ENCODE measurements at regions not wholly inside any gene's neighbourhood (a gene's known extent, or its start where the extent isn't known, plus 50 kb on each side); places are given as distances from the start of the nearest gene placed in this dataset.
"Not testable (repeated sequence)": the region's sequence is repeated elsewhere in the genome, so short reads cannot be mapped to it uniquely, and the experiment has no call there.

DNA sequence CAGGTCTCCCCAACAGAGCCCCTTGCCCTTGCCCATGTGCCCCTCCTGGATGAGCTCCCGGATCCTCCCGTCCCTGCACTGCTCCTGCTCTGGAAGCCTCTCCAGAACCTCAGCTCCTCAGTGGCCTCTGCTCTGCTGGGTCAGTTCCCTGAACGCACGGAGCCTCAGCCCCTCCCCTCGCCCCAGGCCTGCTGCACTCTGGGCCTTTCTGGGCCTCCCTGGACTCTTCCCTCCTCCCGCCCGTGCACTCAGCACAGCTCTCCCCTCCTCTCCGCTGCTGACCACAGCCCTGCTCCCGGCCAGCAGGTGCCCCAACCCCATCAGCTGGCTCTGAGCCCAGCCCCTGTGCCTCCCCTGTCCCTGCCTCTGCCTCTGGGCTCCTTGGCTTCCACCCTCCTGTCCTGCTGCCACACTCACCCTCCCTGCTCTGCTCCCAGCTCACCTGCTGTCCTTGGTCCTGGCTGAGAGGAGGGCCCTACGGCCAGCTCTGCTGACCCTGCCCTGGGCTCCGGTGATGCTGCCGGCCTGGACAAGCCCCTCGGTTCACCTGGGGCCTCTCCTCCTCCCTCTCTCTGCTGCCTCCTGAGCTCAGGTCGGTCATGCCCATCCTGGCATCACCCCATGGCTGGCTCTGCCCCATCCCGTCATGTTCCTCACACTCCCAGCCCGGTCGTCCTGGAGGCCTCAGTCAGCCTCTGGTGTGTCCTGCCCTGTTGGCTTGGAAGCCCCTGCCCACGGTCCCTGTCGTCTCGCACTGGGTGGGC lies 248.4 kb downstream of the TMEM121 start:
- DNase-seq (ENCODE audit: low read depth, low spot score), result not testable (repeated sequence)

DNA sequence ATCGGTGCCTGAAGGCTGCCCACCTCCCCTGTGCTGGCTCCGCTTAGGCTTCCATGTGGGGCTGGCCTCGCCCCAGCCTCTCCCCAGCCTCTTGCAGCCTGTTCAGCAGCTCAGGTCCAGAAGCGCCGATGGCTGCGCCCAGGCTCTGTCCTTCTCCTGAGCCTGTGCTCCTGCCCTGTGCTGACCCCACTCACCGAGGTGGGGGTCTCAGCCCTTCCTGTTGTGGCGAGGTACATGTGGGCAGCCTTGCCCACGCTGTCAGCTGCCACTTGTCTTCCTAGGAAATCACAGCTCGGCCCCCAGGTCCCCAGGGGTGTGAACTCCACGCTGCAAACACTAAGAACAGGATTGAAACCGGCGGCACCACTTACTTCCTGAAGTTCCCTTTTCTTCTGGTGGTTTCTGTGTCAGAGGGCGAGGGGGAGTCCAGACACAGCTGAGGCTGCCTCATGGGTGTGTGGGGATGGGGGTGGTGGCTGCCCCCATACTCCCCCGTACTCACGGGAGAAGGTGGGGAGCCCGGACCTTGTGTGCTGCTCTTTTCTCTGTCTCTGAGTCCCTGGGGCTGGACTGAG lies 249.1 kb downstream of the TMEM121 start:
- DNase-seq (ENCODE audit: low read depth, low spot score), result not testable (repeated sequence)

GRCh38 chr14:105776112-105776511 lies 249.7 kb downstream of the TMEM121 start:
- not testable (repeated sequence) for DNase-seq (ENCODE audit: low read depth, low spot score)

GRCh38 chr14:105776924-105777323 lies 250.5 kb downstream of the TMEM121 start:
- no peak for DNase-seq (ENCODE audit: low read depth, low spot score)

- DNase-seq (ENCODE audit: low read depth, low spot score), result no peak
Measured at GRCh38 chr14:105783707-105784106, 257.3 kb downstream of the TMEM121 start.

DNA sequence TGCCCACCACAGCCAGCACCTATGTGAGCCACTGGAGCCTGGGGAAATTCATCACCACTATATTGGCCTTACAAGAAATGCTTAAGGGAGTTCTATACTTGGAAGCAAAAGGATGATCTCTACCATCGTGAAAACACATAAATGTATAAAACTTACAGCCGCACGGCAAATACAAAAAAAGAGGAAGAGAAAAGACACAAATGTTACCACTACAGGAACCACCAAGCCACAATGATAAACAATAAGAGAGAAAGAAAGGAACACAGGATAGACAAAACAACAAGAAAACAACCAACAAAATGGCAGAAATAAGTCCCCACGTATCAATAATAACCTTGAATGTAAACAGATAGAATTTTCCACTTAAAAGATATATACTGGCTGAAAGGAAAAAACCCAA lies 267.5 kb downstream of the TMEM121 start:
- DNase-seq (ENCODE audit: low read depth, low spot score), result no peak

GRCh38 chr14:105797546-105797945 lies 271.2 kb downstream of the TMEM121 start:
- no peak for DNase-seq (ENCODE audit: low read depth, low spot score)

DNA sequence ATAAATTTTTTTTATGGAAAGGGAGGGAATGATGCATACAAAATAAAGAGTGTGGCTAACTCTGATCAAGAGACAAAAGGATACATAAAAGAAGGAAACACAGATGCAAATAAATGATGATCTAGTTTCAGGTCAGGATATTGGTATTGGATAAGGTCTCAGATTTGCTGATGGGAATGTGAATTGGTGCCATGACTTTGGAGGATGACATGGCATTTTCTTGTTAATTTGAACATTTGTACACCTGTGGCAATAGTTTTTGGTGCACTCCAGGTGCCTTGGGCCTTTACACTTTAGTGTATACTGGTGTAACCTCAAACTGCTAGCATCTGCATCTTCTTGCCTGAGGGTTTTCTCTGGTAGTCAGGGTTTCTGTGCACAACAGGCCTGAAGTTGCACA lies 279.3 kb downstream of the TMEM121 start:
- DNase-seq (ENCODE audit: low read depth, low spot score), result no peak

GRCh38 chr14:105806568-105806967 lies 280.2 kb downstream of the TMEM121 start:
- DNase-seq (ENCODE audit: low read depth, low spot score), result no peak

DNA sequence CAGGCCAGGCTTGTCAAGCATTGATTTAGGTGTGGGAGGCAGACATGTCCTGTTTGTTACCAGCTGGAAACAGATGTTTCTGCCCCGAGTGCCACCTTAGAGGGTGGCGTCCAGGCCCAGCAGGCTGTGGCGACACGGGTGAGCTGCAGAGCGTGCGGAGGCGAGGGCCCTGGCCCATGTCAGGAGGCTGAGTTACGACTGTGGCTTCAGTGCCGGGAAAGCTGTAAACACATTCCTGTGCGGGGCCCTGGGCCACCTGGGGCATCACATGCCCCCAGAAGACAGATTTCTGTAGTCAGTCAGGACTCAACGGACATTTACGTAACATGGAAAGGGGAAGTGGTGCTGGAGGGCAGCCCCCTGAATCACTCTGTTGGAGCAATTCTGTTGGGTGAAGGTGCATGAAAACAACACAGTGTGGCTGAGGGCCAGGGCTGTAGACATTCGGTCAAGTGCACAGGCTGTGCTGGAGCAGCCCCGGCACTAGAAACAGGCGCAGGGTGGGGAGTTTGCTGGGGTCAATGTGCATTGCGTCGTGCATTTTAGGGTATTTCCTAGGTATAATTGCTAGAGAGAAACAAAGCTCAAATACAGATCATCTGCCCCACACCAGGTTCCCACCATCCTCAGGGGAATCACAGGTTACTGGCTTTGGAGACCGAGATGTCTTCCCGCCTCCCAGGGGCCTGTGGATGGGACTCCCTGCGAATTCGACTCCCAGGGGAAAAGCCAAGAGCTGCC lies 291.8 kb downstream of the TMEM121 start:
- DNase-seq (ENCODE audit: low read depth, low spot score), result no peak

DNA sequence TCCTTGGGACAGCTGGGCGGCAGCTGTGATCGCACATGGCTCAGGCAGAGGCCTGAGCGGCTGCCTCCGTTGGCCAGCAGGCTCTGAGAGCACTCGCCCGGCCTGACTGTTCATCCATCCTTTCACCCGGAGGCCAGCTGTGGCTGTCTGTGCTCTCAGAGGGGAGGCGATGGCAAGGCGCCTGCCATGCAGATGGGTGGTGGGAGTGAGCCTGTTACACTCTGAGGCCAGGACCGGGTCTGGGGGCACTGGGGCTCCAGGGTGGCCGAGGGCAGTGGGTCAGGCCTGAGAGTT lies 292.3 kb downstream of the TMEM121 start:
- DNase-seq (ENCODE audit: low read depth, low spot score), result no peak

- no peak for DNase-seq (ENCODE audit: low read depth, low spot score)
Measured at GRCh38 chr14:105830171-105830570, 303.8 kb downstream of the TMEM121 start.

- DNase-seq (ENCODE audit: low read depth, low spot score), result no peak
Measured at GRCh38 chr14:105836160-105836559, 309.8 kb downstream of the TMEM121 start.

DNA sequence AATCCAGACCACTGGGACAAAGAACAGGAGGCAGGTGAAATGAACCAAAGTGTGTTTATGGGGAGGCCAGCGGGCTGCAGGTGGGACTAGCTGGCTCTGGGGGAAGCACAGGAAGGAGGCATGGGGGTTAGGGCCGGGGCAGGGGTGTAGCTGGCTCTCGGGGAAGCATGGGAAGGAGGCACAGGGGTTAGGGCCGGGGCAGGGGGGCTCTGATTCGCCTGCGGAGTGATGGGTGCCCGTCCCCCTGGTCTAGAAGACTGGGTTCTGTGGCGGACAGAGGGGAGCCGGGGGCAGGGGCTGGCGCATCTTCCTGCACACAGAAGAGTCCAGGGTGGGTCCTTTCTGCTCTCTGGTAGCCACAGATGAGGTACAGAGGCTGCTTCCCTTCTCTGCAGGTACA lies 310.3 kb downstream of the TMEM121 start:
- no peak for DNase-seq (ENCODE audit: low read depth, low spot score)

- no peak for DNase-seq (ENCODE audit: low read depth, low spot score)
Measured at GRCh38 chr14:105837349-105838063, 311.1 kb downstream of the TMEM121 start.

GRCh38 chr14:105838107-105838506 lies 311.7 kb downstream of the TMEM121 start:
- no peak for DNase-seq (ENCODE audit: low read depth, low spot score)

GRCh38 chr14:105838591-105839424 lies 312.4 kb downstream of the TMEM121 start:
- DNase-seq (ENCODE audit: low read depth, low spot score), result no peak

DNA sequence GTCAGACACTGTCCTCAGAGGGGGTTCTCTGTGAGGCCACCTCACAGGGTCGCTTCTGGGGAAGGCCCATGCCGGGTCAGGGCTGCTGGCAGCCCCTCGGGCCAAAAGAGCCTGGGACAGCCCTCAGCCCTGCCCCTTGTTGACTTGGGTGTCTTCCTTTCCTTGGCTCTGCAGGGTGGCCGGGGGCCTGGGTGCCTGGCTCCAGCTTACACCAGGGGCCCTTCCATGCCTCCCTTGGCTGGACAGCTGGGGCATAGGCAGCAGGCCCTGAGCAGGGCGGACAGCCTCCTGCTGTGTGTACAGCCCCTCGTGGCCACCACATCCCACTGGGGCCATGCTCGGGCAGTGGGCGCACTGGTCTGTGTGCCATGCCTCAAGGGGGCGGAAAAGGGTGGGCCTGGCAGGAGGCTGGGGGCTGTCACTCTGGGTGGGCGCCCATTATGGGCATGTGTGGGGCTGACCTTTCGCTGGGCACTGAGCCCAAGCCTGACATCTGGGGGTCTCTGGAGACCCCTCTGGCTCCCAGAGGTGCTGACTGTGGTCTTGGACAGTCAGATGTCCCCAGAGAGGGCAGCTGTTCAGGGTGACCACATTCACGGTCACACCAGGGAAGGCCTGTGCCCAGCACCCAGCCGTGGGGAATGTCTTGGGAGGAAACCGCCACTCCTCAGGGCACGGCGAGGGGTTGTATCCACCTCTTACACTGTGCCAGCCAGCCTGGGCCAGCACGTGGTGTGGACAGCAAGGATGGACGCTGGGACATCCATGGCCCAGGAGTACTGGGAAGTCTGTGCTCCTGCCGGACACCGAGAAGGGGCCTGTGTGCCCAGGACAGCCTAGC lies 313.3 kb downstream of the TMEM121 start:
- no peak for DNase-seq (ENCODE audit: low read depth, low spot score)

DNA sequence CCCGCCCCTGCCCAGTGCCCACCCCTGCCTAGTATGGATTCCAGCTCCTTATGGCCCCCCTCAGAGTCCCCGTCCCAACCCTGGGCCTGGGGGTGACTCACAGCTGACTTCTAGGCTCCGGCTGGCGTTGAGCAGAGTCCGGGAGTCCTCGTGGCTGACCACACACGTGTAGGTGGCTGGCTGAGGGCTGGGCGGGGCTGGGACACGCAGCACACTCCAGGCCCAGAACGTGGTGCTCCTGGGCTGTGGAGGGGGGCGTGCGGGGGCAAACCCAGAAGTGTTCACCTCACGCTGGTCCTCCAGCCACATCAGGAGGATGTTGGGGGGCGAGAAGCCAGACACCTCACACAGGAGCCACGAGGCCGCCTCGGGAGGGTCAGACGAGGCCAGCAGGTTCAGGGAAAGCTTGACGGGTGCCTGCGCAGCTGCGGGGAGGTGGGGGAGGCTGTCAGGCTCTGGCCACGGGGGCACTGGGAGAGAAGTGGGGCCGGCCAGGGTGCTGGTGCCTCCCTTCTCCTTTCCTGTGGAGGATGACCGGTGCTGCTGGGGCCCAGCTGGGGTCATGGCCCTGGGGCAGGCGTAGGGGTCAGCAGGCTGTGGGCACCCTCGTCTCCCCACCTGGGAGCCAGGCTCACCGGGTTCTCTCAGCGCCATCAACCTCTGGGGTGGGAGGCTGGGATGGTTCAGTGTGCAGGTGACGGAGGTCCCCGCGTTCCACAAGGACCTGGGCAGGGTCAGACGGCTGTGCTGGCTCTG lies 314.1 kb downstream of the TMEM121 start:
- DNase-seq (ENCODE audit: low read depth, low spot score), result no peak

Data from iPS DF 19.7 (cell line).